Suprapubic skin (tissue), 3 donors: ENCODE measurements at regions not wholly inside any gene's neighbourhood (a gene's known extent, or its start where the extent isn't known, plus 50 kb on each side); places are given as distances from the start of the nearest gene placed in this dataset.

Experiments
- POLR2A ChIP-seq, 2 donors: fragments of 450-650 bp; IDR thresholded peaks; one replicate each; pipeline ENCODE4 v1.6.1; 2017; ENCODE audit warnings: antibody characterized with exemption in 2 of 2, mild to moderate bottlenecking in 2 of 2, moderate library complexity in 2 of 2
- TF ChIP-seq, protein P1 (sequence below), 2 donors: fragments of 200-600 bp in 1 of 2; fragments of 450-650 bp in 1 of 2; sonication (generic) in 1 of 2; IDR thresholded peaks; one replicate each; pipeline ENCODE4 v1.5.1; 2016 to 2019; ENCODE audit warnings: antibody characterized with exemption in 2 of 2, mild to moderate bottlenecking in 1 of 2, moderate library complexity in 1 of 2

- TF ChIP-seq, protein P1, sequence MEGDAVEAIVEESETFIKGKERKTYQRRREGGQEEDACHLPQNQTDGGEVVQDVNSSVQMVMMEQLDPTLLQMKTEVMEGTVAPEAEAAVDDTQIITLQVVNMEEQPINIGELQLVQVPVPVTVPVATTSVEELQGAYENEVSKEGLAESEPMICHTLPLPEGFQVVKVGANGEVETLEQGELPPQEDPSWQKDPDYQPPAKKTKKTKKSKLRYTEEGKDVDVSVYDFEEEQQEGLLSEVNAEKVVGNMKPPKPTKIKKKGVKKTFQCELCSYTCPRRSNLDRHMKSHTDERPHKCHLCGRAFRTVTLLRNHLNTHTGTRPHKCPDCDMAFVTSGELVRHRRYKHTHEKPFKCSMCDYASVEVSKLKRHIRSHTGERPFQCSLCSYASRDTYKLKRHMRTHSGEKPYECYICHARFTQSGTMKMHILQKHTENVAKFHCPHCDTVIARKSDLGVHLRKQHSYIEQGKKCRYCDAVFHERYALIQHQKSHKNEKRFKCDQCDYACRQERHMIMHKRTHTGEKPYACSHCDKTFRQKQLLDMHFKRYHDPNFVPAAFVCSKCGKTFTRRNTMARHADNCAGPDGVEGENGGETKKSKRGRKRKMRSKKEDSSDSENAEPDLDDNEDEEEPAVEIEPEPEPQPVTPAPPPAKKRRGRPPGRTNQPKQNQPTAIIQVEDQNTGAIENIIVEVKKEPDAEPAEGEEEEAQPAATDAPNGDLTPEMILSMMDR (IDR thresholded peaks at IDR 0.05): no peak
- TF ChIP-seq POLR2A (IDR thresholded peaks at IDR 0.05): no peak
Observed at GRCh38 chr1:119268879-119269278, 99.7 kb upstream of the HAO2 start.
